Transverse colon (tissue), 3 donors: ENCODE measurements at regions not wholly inside any gene's neighbourhood (a gene's known extent, or its start where the extent isn't known, plus 50 kb on each side); places are given as distances from the start of the nearest gene placed in this dataset.

Experiments
- CTCF ChIP-seq, 5 experiments: fragments of 200-600 bp in 3 of 5; fragments of 450-650 bp in 2 of 5; sonication (generic) in 3 of 5; IDR thresholded peaks; 1 replicate in 2 of 5; 2 replicates in 3 of 5; pipeline ENCODE4 v1.5.1; 2016 to 2017; ENCODE audit warnings: antibody characterized with exemption in 5 of 5, inconsistent platforms in 3 of 5, mild to moderate bottlenecking in 2 of 5, moderate library complexity in 1 of 5
- EP300 ChIP-seq: sonication (generic); formaldehyde crosslinking; IDR thresholded peaks from one replicate; pipeline ENCODE4 v1.6.1; 2017; ENCODE audit warnings: antibody characterized with exemption, low read depth
- POLR2A ChIP-seq: fragments of 450-650 bp; IDR thresholded peaks from one replicate; pipeline ENCODE4 v1.6.1; 2016; ENCODE audit warnings: antibody characterized with exemption, mild to moderate bottlenecking, moderate library complexity

- TF ChIP-seq EP300: no peak
- TF ChIP-seq CTCF (IDR thresholded peaks at IDR 0.05): no peak
- TF ChIP-seq POLR2A: no peak
Measured at GRCh38 chr5:124446120-124446519, 300.3 kb downstream of the ZNF608 start.
